HG02852 (cell line): ENCODE measurements at regions not wholly inside any gene's neighbourhood (a gene's known extent, or its start where the extent isn't known, plus 50 kb on each side); places are given as distances from the start of the nearest gene placed in this dataset.

Experiments used
- ATAC-seq: cut with Tn5 transposase; IDR thresholded peaks from one replicate; pipeline ENCODE4 v1.9.1; 2021; ENCODE audit warnings: mild to moderate bottlenecking, moderate library complexity; ENCODE audit not compliant: unreplicated experiment

- ATAC-seq = no peak
These were observed 388.0 kb downstream of the SETD4 start for GRCh38 chr21:35672313-35672712.

- no peak for ATAC-seq
These were observed 395.6 kb downstream of the SETD4 start for GRCh38 chr21:35664683-35665082.

- no peak for ATAC-seq
These were observed 396.3 kb downstream of the SETD4 start for GRCh38 chr21:35663856-35664606.

GRCh38 chr21:35658242-35658641 is 402.1 kb downstream of the SETD4 start:
- no peak for ATAC-seq

GRCh38 chr21:35652872-35653271 is 407.5 kb downstream of the SETD4 start:
- no peak for ATAC-seq

GRCh38 chr21:35652196-35652595 is 408.1 kb downstream of the SETD4 start:
- no peak for ATAC-seq

DNA sequence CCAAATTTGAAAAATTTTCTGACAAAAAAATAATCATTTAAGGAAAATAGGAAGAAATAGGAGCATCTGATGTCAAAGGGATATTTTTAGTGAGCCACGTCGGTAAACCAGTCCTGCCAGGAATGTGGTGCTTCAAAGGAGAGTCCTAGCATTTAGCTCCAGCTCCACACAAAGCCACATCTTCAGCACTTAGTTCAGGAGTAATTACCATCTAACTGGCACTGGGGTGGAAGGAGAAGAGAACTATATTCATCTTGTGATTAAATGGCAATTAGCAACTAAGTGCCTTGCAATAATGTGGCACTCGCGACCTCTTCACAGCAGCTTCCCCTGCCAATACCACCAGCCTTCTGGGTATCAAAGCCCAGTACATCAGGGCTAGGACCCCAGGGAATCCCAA is 409.1 kb downstream of the SETD4 start:
- no peak for ATAC-seq

DNA sequence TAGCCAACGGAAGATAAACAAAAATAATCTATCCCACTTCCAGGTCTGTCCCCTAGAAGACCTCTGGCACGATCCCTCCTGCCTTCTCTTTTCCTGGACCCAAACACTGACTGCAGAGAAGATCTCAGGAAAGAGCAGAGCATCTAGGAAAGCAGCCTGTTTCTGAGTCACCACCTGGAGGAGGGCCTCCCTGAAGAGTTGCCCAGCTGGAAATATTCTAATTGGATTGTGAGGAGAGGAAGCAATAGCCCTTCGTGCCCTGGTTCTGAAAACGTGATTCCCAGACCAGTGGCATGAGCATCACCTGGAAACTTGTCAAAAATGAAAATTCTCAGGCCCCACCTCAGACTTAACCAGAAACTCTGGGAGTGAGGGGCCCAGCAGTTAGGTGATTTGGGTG is 411.1 kb downstream of the SETD4 start:
- no peak for ATAC-seq

GRCh38 chr21:35648512-35648911 is 411.8 kb downstream of the SETD4 start:
- ATAC-seq = no peak

- no peak for ATAC-seq
These were observed 413.7 kb downstream of the SETD4 start for GRCh38 chr21:35646606-35647005.

GRCh38 chr21:35645991-35646390 is 414.3 kb downstream of the SETD4 start:
- ATAC-seq = no peak

GRCh38 chr21:35644523-35644922 is 415.8 kb downstream of the SETD4 start:
- no peak for ATAC-seq

GRCh38 chr21:35643176-35643575 is 417.1 kb downstream of the SETD4 start:
- ATAC-seq = no peak

DNA sequence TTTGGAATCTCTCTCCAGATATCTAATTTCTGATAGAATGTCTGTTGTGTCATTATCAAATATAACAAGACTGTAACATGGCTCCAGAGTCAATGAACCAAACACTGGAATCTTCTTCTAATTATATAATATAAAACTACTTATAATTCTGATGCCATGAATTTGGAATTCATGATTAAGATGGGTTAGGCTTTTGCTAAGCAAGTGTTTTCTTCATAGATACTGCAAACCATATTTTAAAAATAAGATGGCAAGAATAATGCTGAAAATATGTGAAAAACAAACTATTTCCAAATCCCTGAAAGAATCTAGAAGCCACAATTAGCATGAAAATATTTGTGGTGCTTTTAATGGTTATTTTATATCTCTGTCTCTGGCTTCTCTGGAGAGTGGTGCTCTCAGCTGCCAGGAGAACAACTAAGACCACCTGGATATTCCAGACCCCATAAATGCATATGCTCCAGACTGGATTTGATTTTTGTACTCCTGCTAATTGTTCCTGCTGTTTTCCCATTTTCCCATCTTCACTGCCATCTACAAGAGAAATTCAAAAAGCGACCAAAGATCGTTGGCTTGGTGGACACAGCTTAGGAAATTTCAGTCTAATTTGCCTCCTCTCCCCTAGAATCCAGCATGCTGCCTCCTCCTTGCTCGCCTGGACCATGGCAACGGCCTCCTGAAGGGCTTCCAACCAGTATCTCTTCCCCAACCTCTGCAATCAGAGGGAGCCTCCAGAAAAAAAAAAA is 418.9 kb downstream of the SETD4 start:
- ATAC-seq = no peak

DNA sequence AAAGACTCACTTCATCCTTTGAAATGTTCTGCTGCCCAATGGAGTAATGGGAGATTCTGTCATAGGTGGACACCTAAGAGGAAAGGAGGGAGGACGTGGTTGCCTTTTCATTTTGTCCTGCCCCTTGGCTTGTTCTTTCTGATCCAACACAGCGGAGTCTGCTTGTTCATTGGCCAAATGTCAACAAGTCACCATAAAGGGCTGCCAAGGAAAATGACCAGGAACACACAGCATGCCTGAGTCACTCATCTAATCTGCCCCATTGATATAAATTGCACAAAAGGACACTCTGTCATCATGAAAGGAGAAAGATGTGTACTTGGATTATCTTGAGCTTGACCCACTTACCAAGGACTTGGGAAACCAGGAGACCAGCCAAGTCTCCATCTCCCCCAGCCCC is 422.9 kb downstream of the SETD4 start:
- no peak for ATAC-seq

- no peak for ATAC-seq
These were observed 424.3 kb downstream of the SETD4 start for GRCh38 chr21:35635994-35636393.

GRCh38 chr21:35635261-35635660 is 425.1 kb downstream of the SETD4 start:
- ATAC-seq = no peak

GRCh38 chr21:35633501-35633900 is 426.8 kb downstream of the SETD4 start:
- no peak for ATAC-seq

GRCh38 chr21:35632711-35633110 is 427.6 kb downstream of the SETD4 start:
- ATAC-seq = no peak

- no peak for ATAC-seq
These were observed 432.0 kb downstream of the SETD4 start for GRCh38 chr21:35628316-35628715.

DNA sequence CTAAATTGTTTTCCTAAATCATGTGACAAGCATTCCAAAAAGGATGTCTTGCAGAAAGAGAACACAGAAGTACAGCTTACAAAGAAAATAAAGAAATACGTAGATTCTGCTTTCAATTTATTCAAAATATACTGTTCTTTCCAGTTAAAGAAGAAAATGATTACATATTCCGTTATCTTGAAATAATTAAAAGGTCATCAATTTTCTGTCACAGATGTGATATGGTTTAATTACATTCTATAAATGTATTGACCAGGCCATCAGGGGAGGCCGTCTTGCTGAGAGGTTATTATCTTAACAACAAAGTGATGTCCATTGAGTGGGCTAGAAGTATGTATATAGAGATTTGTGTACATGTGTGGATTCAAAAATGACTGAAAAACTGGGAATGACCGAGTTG is 432.9 kb downstream of the SETD4 start:
- no peak for ATAC-seq

DNA sequence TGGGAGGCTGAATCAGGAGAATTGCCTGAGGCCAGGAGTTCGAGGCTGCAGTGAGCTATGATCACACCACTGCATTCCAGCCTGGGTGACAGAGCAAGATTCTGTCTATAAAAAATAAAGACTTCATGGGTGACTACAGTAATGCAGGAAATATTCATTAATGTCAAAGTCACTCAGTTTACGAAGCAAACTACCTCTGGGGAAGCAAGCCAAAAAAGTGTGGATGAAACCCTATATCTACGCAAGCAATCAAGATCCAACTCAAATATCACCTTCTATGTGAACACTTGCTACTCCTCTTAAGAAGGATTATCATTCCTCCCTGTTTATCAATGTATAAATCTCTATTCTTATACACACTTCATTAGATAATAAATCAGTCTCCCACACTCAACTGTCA is 434.8 kb downstream of the SETD4 start:
- no peak for ATAC-seq
